Superior temporal gyrus (tissue), 1 donor: ENCODE measurements at regions not wholly inside any gene's neighbourhood (a gene's known extent, or its start where the extent isn't known, plus 50 kb on each side); places are given as distances from the start of the nearest gene placed in this dataset.
"Not testable (repeated sequence)": the region's sequence is repeated elsewhere in the genome, so short reads cannot be mapped to it uniquely, and the experiment has no call there.

Experiments
- DNase-seq: peaks from one replicate; pipeline ENCODE4 v3.0.0-alpha.2; 2016; ENCODE audit errors: extremely low spot score

- DNase-seq, result no peak
Observed at GRCh38 chr6:169101036-169101805, 152.4 kb downstream of the THBS2 start.

GRCh38 chr6:169099411-169100202 is 154.0 kb downstream of the THBS2 start:
- DNase-seq, result no peak

- DNase-seq, result not testable (repeated sequence)
Observed at GRCh38 chr6:169098651-169099050, 155.0 kb downstream of the THBS2 start.

GRCh38 chr6:169098116-169098515 is 155.5 kb downstream of the THBS2 start:
- no peak for DNase-seq

- DNase-seq, result no peak
Observed at GRCh38 chr6:169097381-169097959, 156.2 kb downstream of the THBS2 start.

GRCh38 chr6:169096388-169096787 is 157.3 kb downstream of the THBS2 start:
- no peak for DNase-seq

- no peak for DNase-seq
Observed at GRCh38 chr6:169095153-169095552, 158.5 kb downstream of the THBS2 start.

- no peak for DNase-seq
Observed at GRCh38 chr6:169094552-169094950, 159.1 kb downstream of the THBS2 start.

- no peak for DNase-seq
Observed at GRCh38 chr6:169093770-169094551, 159.7 kb downstream of the THBS2 start.

GRCh38 chr6:169093066-169093723 is 160.5 kb downstream of the THBS2 start:
- DNase-seq, result no peak

- DNase-seq, result no peak
Observed at GRCh38 chr6:169092375-169092774, 161.3 kb downstream of the THBS2 start.

GRCh38 chr6:169090514-169091127 is 163.0 kb downstream of the THBS2 start:
- not testable (repeated sequence) for DNase-seq

- no peak for DNase-seq
Observed at GRCh38 chr6:169088762-169089161, 164.9 kb downstream of the THBS2 start.

- DNase-seq, result no peak
Observed at GRCh38 chr6:169087443-169088041, 166.1 kb downstream of the THBS2 start.

GRCh38 chr6:169086616-169087015 is 167.0 kb downstream of the THBS2 start:
- DNase-seq, result not testable (repeated sequence)

GRCh38 chr6:169086020-169086419 is 167.6 kb downstream of the THBS2 start:
- DNase-seq, result no peak

- DNase-seq, result no peak
Observed at GRCh38 chr6:169085466-169085865, 168.2 kb downstream of the THBS2 start.

GRCh38 chr6:169084557-169084956 is 169.1 kb downstream of the THBS2 start:
- not testable (repeated sequence) for DNase-seq

GRCh38 chr6:169084067-169084466 is 169.6 kb downstream of the THBS2 start:
- DNase-seq, result no peak

GRCh38 chr6:169083508-169083874 is 170.2 kb downstream of the THBS2 start:
- no peak for DNase-seq
